Activated CD4-positive, alpha-beta T cell treated with anti-CD3 and anti-CD28 coated beads for 36 hours (primary cell): ENCODE measurements at regions not wholly inside any gene's neighbourhood (a gene's known extent, or its start where the extent isn't known, plus 50 kb on each side); places are given as distances from the start of the nearest gene placed in this dataset.

Experiments
- ATAC-seq: fragments of 200-7000 bp; cut with Tn5 transposase; one replicate; pipeline ENCODE4 v1.10.0; 2021; ENCODE audit warnings: mild to moderate bottlenecking, moderate library complexity
- CTCF ChIA-PET: fragments of 350-600 bp; sonication (Branson Sonifier 250); formaldehyde crosslinking; loops from one replicate; lab custom pipeline; 2021; ENCODE audit warnings: antibody characterized with exemption; lab: Charles Lee
- POLR2A ChIA-PET: fragments of 350-600 bp; sonication (Branson Sonifier 250); formaldehyde crosslinking; loops from one replicate; lab custom pipeline; 2021; ENCODE audit warnings: antibody characterized with exemption, inconsistent platforms; lab: Charles Lee
- DNase-seq: peaks from one replicate; pipeline ENCODE4 v3.0.0-alpha.2; 2020
- H3K27ac Mint-ChIP-seq: one replicate; pipeline ENCODE4 v1.8.0; 2021; ENCODE audit warnings: mixed read lengths
- H3K27me3 Mint-ChIP-seq: one replicate; pipeline ENCODE4 v1.8.0; 2021; ENCODE audit warnings: mixed read lengths
- H3K36me3 Mint-ChIP-seq: one replicate; pipeline ENCODE4 v1.8.0; 2021; ENCODE audit warnings: low read depth, mixed read lengths
- H3K4me1 Mint-ChIP-seq: one replicate; pipeline ENCODE4 v1.8.0; 2021; ENCODE audit warnings: mixed read lengths
- H3K4me3 Mint-ChIP-seq: one replicate; pipeline ENCODE4 v1.8.0; 2021; ENCODE audit warnings: mild to moderate bottlenecking, moderate library complexity, mixed read lengths
- H3K9me3 Mint-ChIP-seq: one replicate; pipeline ENCODE4 v1.8.0; 2021; ENCODE audit warnings: low read depth, mixed read lengths
- intact Hi-C, 2 experiments: fragments of 100-400 bp; cut with DNase I in 1 of 2; cut with micrococcal nuclease in 1 of 2; formaldehyde crosslinking; loops; one replicate each; pipeline versions ENCODE4 v1.14.2 to v1.15.1; 2022 to 2024; cut with DNase I, micrococcal nuclease

- H3K27ac Mint-ChIP-seq: no peak overlapping the region
- intact Hi-C loops: loop anchor here in 1 of 2 experiments (1.0 kb wide), 1 partner anchor 45 kb away; no protein-coding TSS in a partner anchor
- ChIA-PET POLR2A (interaction anchor here (0.6 kb wide), 1 partner anchor 53 kb away, joined by 3 read pairs; no protein-coding TSS in a partner anchor), CTCF (interaction anchor here (0.6 kb wide), 2 partner anchors 25 to 268 kb away, joined by 3 read pairs; no protein-coding TSS in a partner anchor)
- H3K9me3 Mint-ChIP-seq: no peaks in the 10 kb centered on the region
- DNase-seq: no peak
- H3K4me1 Mint-ChIP-seq: peaks cover 52% of the 10 kb centered on the region
- H3K27me3 Mint-ChIP-seq: peaks cover 5% of the 10 kb centered on the region
- H3K36me3 Mint-ChIP-seq: no peaks in the 10 kb centered on the region
- H3K4me3 Mint-ChIP-seq: no peak overlapping the region
- no peak for ATAC-seq
These were observed 77.9 kb upstream of the ADO start for GRCh38 chr10:62726638-62727037.

- Mint-ChIP-seq H3K27ac (no peak overlapping the region), H3K4me3 (no peak overlapping the region), H3K36me3 (no peaks in the 10 kb centered on the region), H3K27me3 (peaks cover 5% of the 10 kb centered on the region), H3K4me1 (peaks cover 54% of the 10 kb centered on the region), H3K9me3 (no peaks in the 10 kb centered on the region)
- intact Hi-C loops: no loop called here
- ATAC-seq (peak; percentile 18), DNase-seq (no peak)
- CTCF ChIA-PET: interaction anchor here (0.9 to 2.3 kb wide), 5 partner anchors 10 to 354 kb away, joined by 3 to 7 read pairs (median 3); partner anchors contain the start of gene EGR2
- POLR2A ChIA-PET: interaction anchor here (1.0 to 1.2 kb wide), 2 partner anchors 84 to 88 kb away, joined by 3 to 5 read pairs; partner anchors contain the start of gene EGR2
These were observed 76.6 kb upstream of the ADO start for GRCh38 chr10:62727934-62728333.

GRCh38 chr10:62728479-62728878 is 76.0 kb upstream of the ADO start:
- H3K4me3 Mint-ChIP-seq: no peak overlapping the region
- H3K27me3 Mint-ChIP-seq: peaks cover 5% of the 10 kb centered on the region
- CTCF ChIA-PET: interaction anchor here (0.6 to 2.3 kb wide), 6 partner anchors 10 to 788 kb away, joined by 3 to 7 read pairs (median 3); partner anchors contain the start of gene EGR2
- ATAC-seq (no peak), DNase-seq (peak; percentile 27)
- no peaks in the 10 kb centered on the region for H3K36me3 Mint-ChIP-seq
- no peaks in the 10 kb centered on the region for H3K9me3 Mint-ChIP-seq
- intact Hi-C loops: no loop called here
- POLR2A ChIA-PET: interaction anchor here (0.7 to 1.2 kb wide), 3 partner anchors 83 to 972 kb away, joined by 3 to 5 read pairs (median 3); partner anchors contain the start of gene EGR2
- peaks cover 54% of the 10 kb centered on the region for H3K4me1 Mint-ChIP-seq
- no peak overlapping the region for H3K27ac Mint-ChIP-seq

- H3K27me3 Mint-ChIP-seq: peaks cover 5% of the 10 kb centered on the region
- H3K4me1 Mint-ChIP-seq: peaks cover 25% of the 10 kb centered on the region
- ATAC-seq: peak; percentile 87
- intact Hi-C loops: loop anchor here (1.0 to 10.0 kb wide), 21 partner anchors 16 to 974 kb away; partner anchors contain the start of genes EGR2 (in 2 of the 2) and NRBF2 (in 1 of the 2)
- no peak overlapping the region for H3K27ac Mint-ChIP-seq
- CTCF ChIA-PET: interaction anchor here (0.7 to 4.0 kb wide), 17 partner anchors 17 to 425 kb away, joined by 3 to 20 read pairs (median 4); no protein-coding TSS in a partner anchor
- H3K36me3 Mint-ChIP-seq: no peaks in the 10 kb centered on the region
- POLR2A ChIA-PET: interaction anchor here (0.6 to 3.1 kb wide), 9 partner anchors 16 to 994 kb away, joined by 3 to 27 read pairs (median 12); partner anchors contain the start of genes EGR2 and NRBF2
- H3K9me3 Mint-ChIP-seq: no peaks in the 10 kb centered on the region
- peak; percentile 79 for DNase-seq
- H3K4me3 Mint-ChIP-seq: peak overlapping the region; percentile 3
These were observed 71.5 kb upstream of the ADO start for GRCh38 chr10:62732841-62733653.

GRCh38 chr10:62733654-62734293 is 70.7 kb upstream of the ADO start:
- Mint-ChIP-seq H3K4me1 (peaks cover 17% of the 10 kb centered on the region), H3K36me3 (no peaks in the 10 kb centered on the region), H3K4me3 (no peak overlapping the region), H3K27me3 (peaks cover 3% of the 10 kb centered on the region), H3K9me3 (no peaks in the 10 kb centered on the region), H3K27ac (no peak overlapping the region)
- intact Hi-C loops: loop anchor here (1.0 to 10.0 kb wide), 21 partner anchors 15 to 974 kb away; partner anchors contain the start of genes EGR2 (in 2 of the 2) and NRBF2 (in 1 of the 2)
- DNase-seq (peak; percentile 54), ATAC-seq (peak; percentile 4)
- ChIA-PET CTCF (interaction anchor here (0.7 to 4.0 kb wide), 14 partner anchors 16 to 123 kb away, joined by 3 to 20 read pairs (median 4); no protein-coding TSS in a partner anchor), POLR2A (interaction anchor here (0.9 to 3.1 kb wide), 8 partner anchors 15 to 399 kb away, joined by 3 to 27 read pairs (median 12); partner anchors contain the start of genes EGR2 and NRBF2)

GRCh38 chr10:62734781-62735463 is 69.6 kb upstream of the ADO start:
- Mint-ChIP-seq H3K36me3 (no peaks in the 10 kb centered on the region), H3K4me1 (peaks cover 13% of the 10 kb centered on the region)
- ATAC-seq: peak; percentile 16

GRCh38 chr10:62735464-62736167 is 68.9 kb upstream of the ADO start:
- POLR2A ChIA-PET: interaction anchor here (0.6 to 3.1 kb wide), 7 partner anchors 14 to 972 kb away, joined by 3 to 27 read pairs (median 4); partner anchors contain the start of gene EGR2
- Mint-ChIP-seq H3K27ac (no peak overlapping the region), H3K4me3 (no peak overlapping the region), H3K27me3 (peaks cover 3% of the 10 kb centered on the region), H3K36me3 (no peaks in the 10 kb centered on the region), H3K4me1 (peaks cover 13% of the 10 kb centered on the region), H3K9me3 (no peaks in the 10 kb centered on the region)
- ATAC-seq (no peak), DNase-seq (peak; percentile 43)
- intact Hi-C loops: loop anchor here in 1 of 2 experiments (10.0 kb wide), 2 partner anchors 529 to 681 kb away; no protein-coding TSS in a partner anchor
- CTCF ChIA-PET: interaction anchor here (0.8 to 4.0 kb wide), 8 partner anchors 14 to 901 kb away, joined by 3 to 20 read pairs (median 4); no protein-coding TSS in a partner anchor

More at GRCh38 chr10:62734781-62735463, 69.6 kb upstream of the ADO start:
- DNase-seq: peak; percentile 52
- no peak overlapping the region for H3K27ac Mint-ChIP-seq
- CTCF ChIA-PET: interaction anchor here (0.7 to 4.0 kb wide), 9 partner anchors 15 to 124 kb away, joined by 3 to 20 read pairs (median 4); no protein-coding TSS in a partner anchor
- no peaks in the 10 kb centered on the region for H3K9me3 Mint-ChIP-seq
- peaks cover 3% of the 10 kb centered on the region for H3K27me3 Mint-ChIP-seq
- intact Hi-C loops: loop anchor here (5.0 to 10.0 kb wide), 5 partner anchors 262 to 972 kb away; no protein-coding TSS in a partner anchor
- H3K4me3 Mint-ChIP-seq: no peak overlapping the region
- POLR2A ChIA-PET: interaction anchor here (0.6 to 3.1 kb wide), 7 partner anchors 14 to 972 kb away, joined by 3 to 27 read pairs (median 4); partner anchors contain the start of gene EGR2

- H3K9me3 Mint-ChIP-seq: no peaks in the 10 kb centered on the region
- DNase-seq (no peak), ATAC-seq (no peak)
- H3K27ac Mint-ChIP-seq: no peak overlapping the region
- intact Hi-C loops: loop anchor here in 1 of 2 experiments (10.0 kb wide), 2 partner anchors 529 to 681 kb away; no protein-coding TSS in a partner anchor
- peaks cover 13% of the 10 kb centered on the region for H3K4me1 Mint-ChIP-seq
- H3K27me3 Mint-ChIP-seq: peaks cover 3% of the 10 kb centered on the region
- H3K4me3 Mint-ChIP-seq: no peak overlapping the region
- ChIA-PET CTCF (interaction anchor here (1.2 kb wide), 1 partner anchor 901 kb away, joined by 3 read pairs; no protein-coding TSS in a partner anchor), POLR2A (no interaction called here)
- H3K36me3 Mint-ChIP-seq: no peaks in the 10 kb centered on the region
These were observed 68.4 kb upstream of the ADO start for GRCh38 chr10:62736168-62736546.

- peaks cover 16% of the 10 kb centered on the region for H3K4me1 Mint-ChIP-seq
- ChIA-PET CTCF (interaction anchor here (1.3 to 1.5 kb wide), 2 partner anchors 10 kb away, joined by 3 to 5 read pairs; no protein-coding TSS in a partner anchor), POLR2A (no interaction called here)
- DNase-seq (no peak), ATAC-seq (no peak)
- H3K27ac Mint-ChIP-seq: no peak overlapping the region
- H3K27me3 Mint-ChIP-seq: no peaks in the 10 kb centered on the region
- H3K4me3 Mint-ChIP-seq: no peak overlapping the region
- no peaks in the 10 kb centered on the region for H3K36me3 Mint-ChIP-seq
- intact Hi-C loops: loop anchor here in 1 of 2 experiments (10.0 kb wide), 2 partner anchors 526 to 684 kb away; no protein-coding TSS in a partner anchor
- H3K9me3 Mint-ChIP-seq: no peaks in the 10 kb centered on the region
These were observed 65.6 kb upstream of the ADO start for GRCh38 chr10:62738916-62739315.
